ENCODE measurements at regions not wholly inside any gene's neighbourhood (a gene's known extent, or its start where the extent isn't known, plus 50 kb on each side); places are given as distances from the start of the nearest gene placed in this dataset.

DNA sequence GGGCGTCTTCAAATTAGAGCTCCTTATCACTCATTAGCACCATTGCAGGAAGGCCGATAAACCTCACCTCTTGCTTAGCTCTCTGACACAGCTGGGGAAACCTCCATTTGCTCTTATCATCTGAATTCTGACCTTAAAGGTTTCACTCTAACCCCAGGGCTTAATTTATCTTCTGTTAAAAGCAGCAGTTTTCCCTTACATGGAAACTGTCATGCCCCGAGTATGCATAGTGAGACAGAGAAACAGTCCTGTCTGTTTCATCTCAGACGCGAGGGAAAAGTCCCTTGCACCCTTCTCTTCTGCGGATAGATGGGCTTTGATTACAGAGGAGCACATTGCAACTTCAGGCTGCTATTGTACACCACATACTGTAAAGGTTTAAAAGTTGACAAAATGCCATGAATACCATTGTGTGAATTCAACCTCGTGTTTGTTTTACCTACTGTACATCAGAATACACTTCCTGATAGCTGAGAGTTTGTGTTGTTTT is 191.5 kb upstream of the BMP2 start:
- H3K4me3 Mint-ChIP-seq: no peak overlapping the region
- no peak for DNase-seq (ENCODE audit: low spot score)
- no peaks in the 10 kb centered on the region for H3K4me1 Mint-ChIP-seq (ENCODE audit: low read depth)
- no peaks in the 10 kb centered on the region for H3K9me3 Mint-ChIP-seq
- no peak overlapping the region for H3K27ac Mint-ChIP-seq
- H3K27me3 Mint-ChIP-seq (ENCODE audit: low read depth): no peaks in the 10 kb centered on the region
- H3K36me3 Mint-ChIP-seq (ENCODE audit: low read depth): no peaks in the 10 kb centered on the region

DNA sequence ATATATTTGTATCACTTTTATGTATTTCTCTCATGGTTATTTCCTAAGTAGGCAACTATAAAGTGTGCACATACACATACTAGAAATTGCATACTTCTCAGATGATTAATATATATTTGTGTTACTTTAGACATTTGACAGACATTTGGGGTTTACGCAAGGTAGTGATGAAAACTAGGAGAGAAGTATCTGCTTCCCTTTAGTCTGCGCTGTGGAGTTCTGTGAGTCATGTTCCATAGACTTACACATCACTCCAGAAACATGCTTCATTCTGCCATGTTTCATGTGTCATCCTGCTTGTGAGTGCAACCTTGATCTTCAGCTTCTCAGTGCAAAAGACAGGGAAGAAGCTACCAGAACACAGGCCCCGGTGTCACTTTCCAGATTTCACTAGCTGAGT is 200.7 kb upstream of the BMP2 start:
- Mint-ChIP-seq H3K4me1 (ENCODE audit: low read depth) (no peaks in the 10 kb centered on the region), H3K9me3 (peaks cover 4% of the 10 kb centered on the region), H3K27me3 (ENCODE audit: low read depth) (no peaks in the 10 kb centered on the region), H3K4me3 (no peak overlapping the region), H3K36me3 (ENCODE audit: low read depth) (no peaks in the 10 kb centered on the region), H3K27ac (no peak overlapping the region)
- DNase-seq (ENCODE audit: low spot score): no peak

GRCh38 chr20:6562111-6562510 is 205.4 kb upstream of the BMP2 start:
- no peaks in the 10 kb centered on the region for H3K27me3 Mint-ChIP-seq (ENCODE audit: low read depth)
- no peaks in the 10 kb centered on the region for H3K4me1 Mint-ChIP-seq (ENCODE audit: low read depth)
- DNase-seq (ENCODE audit: low spot score): no peak
- no peak overlapping the region for H3K27ac Mint-ChIP-seq
- peaks cover 9% of the 10 kb centered on the region for H3K9me3 Mint-ChIP-seq
- no peak overlapping the region for H3K4me3 Mint-ChIP-seq
- no peaks in the 10 kb centered on the region for H3K36me3 Mint-ChIP-seq (ENCODE audit: low read depth)

- Mint-ChIP-seq H3K4me1 (ENCODE audit: low read depth) (no peaks in the 10 kb centered on the region), H3K27me3 (ENCODE audit: low read depth) (no peaks in the 10 kb centered on the region), H3K27ac (no peak overlapping the region), H3K9me3 (peaks cover 8% of the 10 kb centered on the region), H3K4me3 (no peak overlapping the region), H3K36me3 (ENCODE audit: low read depth) (no peaks in the 10 kb centered on the region)
- no peak for DNase-seq (ENCODE audit: low spot score)
Observed at GRCh38 chr20:6560978-6561377, 206.5 kb upstream of the BMP2 start.

GRCh38 chr20:6559791-6560190 is 207.7 kb upstream of the BMP2 start:
- DNase-seq (ENCODE audit: low spot score): no peak
- Mint-ChIP-seq H3K27ac (no peak overlapping the region), H3K36me3 (ENCODE audit: low read depth) (no peaks in the 10 kb centered on the region), H3K4me1 (ENCODE audit: low read depth) (no peaks in the 10 kb centered on the region), H3K9me3 (peaks cover 5% of the 10 kb centered on the region), H3K27me3 (ENCODE audit: low read depth) (no peaks in the 10 kb centered on the region), H3K4me3 (no peak overlapping the region)

DNA sequence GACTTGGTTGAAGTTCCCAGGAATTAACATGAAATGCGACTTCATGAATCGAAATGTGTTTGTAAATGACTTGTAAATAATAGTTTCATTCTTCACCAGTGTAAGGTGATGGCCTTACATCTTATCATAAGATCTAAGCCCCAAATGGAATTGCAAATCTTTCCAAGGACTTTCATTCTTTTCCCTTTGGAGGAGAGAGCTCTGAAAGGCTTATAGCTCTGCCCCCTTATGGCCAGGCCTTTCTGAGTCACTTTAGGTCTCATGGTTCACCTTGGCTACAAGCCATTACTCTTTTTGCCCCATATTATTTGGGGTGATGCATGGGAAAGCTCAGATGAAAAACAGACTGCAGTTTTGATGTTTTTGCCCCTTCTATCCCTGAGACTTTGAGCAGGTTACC is 209.1 kb upstream of the BMP2 start:
- DNase-seq (ENCODE audit: low spot score): no peak
- H3K4me1 Mint-ChIP-seq (ENCODE audit: low read depth): no peaks in the 10 kb centered on the region
- no peaks in the 10 kb centered on the region for H3K36me3 Mint-ChIP-seq (ENCODE audit: low read depth)
- peaks cover 5% of the 10 kb centered on the region for H3K9me3 Mint-ChIP-seq
- no peak overlapping the region for H3K4me3 Mint-ChIP-seq
- no peaks in the 10 kb centered on the region for H3K27me3 Mint-ChIP-seq (ENCODE audit: low read depth)
- H3K27ac Mint-ChIP-seq: no peak overlapping the region

DNA sequence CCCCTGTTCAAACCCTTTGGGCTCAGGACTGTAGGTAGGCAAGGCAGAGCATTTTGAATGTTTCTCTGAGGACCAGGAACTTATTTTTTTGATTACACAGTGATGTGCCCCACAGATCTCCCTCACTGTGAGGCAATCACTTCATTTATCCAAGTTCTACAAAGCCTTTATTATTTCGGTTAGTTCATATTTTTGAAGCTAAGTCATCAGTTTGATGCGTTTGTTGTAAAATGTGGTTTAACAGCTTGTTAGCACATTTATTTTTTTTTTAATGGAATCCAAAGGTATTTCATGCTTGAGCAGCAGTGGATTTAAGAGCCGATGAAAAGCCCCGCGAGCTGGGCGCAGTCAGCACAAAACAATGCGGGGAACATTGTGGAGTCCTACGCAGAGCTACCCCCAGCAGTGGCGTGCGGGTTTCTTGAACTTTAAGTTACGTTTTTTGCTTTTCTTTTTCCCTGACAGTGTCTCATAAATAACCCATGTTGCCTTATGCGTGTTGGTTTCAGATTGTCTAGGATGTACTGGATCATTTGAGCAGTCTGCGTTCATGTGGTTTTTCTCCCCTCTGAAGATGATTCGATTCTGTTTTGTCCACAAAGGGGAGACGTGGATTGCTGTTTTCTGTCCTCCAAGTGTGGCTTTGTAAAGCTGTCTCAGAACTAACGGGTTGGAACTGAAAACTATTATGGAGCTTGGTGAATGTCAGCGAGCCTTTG is 233.6 kb upstream of the BMP2 start:
- Mint-ChIP-seq H3K27me3 (ENCODE audit: low read depth) (no peaks in the 10 kb centered on the region), H3K4me3 (no peak overlapping the region), H3K27ac (no peak overlapping the region), H3K36me3 (ENCODE audit: low read depth) (no peaks in the 10 kb centered on the region), H3K9me3 (peaks cover 9% of the 10 kb centered on the region), H3K4me1 (ENCODE audit: low read depth) (no peaks in the 10 kb centered on the region)
- DNase-seq (ENCODE audit: low spot score): no peak

- Mint-ChIP-seq H3K9me3 (peaks cover 9% of the 10 kb centered on the region), H3K27ac (no peak overlapping the region), H3K27me3 (ENCODE audit: low read depth) (no peaks in the 10 kb centered on the region), H3K36me3 (ENCODE audit: low read depth) (no peaks in the 10 kb centered on the region), H3K4me3 (no peak overlapping the region), H3K4me1 (ENCODE audit: low read depth) (no peaks in the 10 kb centered on the region)
- no peak for DNase-seq (ENCODE audit: low spot score)
Observed at GRCh38 chr20:6533351-6533750, 234.1 kb upstream of the BMP2 start.

- no peaks in the 10 kb centered on the region for H3K27me3 Mint-ChIP-seq (ENCODE audit: low read depth)
- no peaks in the 10 kb centered on the region for H3K36me3 Mint-ChIP-seq (ENCODE audit: low read depth)
- no peaks in the 10 kb centered on the region for H3K4me1 Mint-ChIP-seq (ENCODE audit: low read depth)
- DNase-seq (ENCODE audit: low spot score): no peak
- H3K27ac Mint-ChIP-seq: no peak overlapping the region
- no peak overlapping the region for H3K4me3 Mint-ChIP-seq
- peaks cover 5% of the 10 kb centered on the region for H3K9me3 Mint-ChIP-seq
Observed at GRCh38 chr20:6530779-6531315, 236.6 kb upstream of the BMP2 start.

DNA sequence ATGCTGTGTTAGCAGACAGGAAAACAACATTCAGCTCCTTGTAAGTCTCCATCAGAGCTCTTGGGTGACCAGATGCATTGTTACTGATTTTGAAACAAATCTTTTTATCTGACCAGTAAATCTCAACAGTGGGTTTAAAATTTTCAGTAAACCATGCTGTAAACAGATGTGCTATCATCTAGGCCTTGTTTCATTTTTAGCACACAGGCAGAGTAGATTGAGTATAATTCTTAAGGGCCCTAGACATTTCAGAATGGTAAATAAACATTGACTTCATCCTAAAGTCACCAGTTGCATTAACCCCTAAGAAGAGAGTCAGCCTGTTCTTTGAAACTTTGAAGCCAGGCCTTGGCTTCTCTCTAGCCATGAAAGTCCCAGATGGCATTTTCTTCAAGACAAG is 237.2 kb upstream of the BMP2 start:
- no peak overlapping the region for H3K27ac Mint-ChIP-seq
- H3K36me3 Mint-ChIP-seq (ENCODE audit: low read depth): no peaks in the 10 kb centered on the region
- H3K4me1 Mint-ChIP-seq (ENCODE audit: low read depth): no peaks in the 10 kb centered on the region
- peaks cover 7% of the 10 kb centered on the region for H3K9me3 Mint-ChIP-seq
- no peaks in the 10 kb centered on the region for H3K27me3 Mint-ChIP-seq (ENCODE audit: low read depth)
- no peak for DNase-seq (ENCODE audit: low spot score)
- no peak overlapping the region for H3K4me3 Mint-ChIP-seq

DNA sequence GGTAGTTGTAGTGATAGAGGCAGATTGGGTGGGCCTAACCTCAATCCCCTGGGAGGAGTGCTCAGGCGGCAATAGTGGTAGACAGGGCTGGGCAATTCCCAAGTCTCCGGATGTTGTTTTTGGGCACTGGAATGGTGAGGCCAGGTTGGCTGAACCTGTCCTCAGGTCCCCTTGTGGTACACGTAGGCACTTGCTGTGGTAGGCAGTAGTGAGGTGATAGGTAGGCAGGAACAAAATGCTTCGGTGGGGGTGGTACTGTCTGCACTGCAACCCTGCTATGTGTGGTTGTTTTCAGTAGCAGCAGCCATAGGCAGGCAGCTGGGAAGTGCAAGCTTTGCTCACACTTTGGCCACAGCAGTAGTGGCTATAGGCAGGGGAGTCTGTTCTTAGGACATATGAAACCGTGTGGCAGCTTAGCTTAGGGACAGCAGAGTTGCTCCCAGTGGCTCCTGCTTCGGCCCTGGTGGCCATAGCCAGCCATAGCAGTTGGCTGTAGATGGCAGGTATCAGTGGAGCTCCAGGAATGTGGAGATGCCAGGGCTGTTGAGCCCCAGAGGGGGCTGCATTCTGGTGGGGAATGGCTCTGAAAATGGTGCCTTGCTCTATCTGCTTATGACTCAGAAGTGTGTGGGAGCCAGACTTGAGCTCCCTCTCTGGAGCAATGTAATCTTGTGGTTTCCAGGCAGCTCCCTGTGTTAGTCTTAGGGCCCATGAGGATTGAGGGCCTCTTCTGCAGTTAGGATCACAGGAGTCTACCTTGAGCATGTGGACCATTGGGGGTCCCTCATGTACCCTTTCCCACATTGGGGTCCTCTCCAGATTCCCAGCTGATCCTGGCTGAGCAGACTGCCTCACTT is 241.8 kb upstream of the BMP2 start:
- no peak for DNase-seq (ENCODE audit: low spot score)
- H3K4me3 Mint-ChIP-seq: no peak overlapping the region
- no peak overlapping the region for H3K27ac Mint-ChIP-seq
- H3K36me3 Mint-ChIP-seq (ENCODE audit: low read depth): no peaks in the 10 kb centered on the region
- H3K9me3 Mint-ChIP-seq: peaks cover 34% of the 10 kb centered on the region
- H3K4me1 Mint-ChIP-seq (ENCODE audit: low read depth): no peaks in the 10 kb centered on the region
- H3K27me3 Mint-ChIP-seq (ENCODE audit: low read depth): no peaks in the 10 kb centered on the region

GRCh38 chr20:6524305-6524704 is 243.2 kb upstream of the BMP2 start:
- H3K4me3 Mint-ChIP-seq: no peak overlapping the region
- H3K36me3 Mint-ChIP-seq (ENCODE audit: low read depth): no peaks in the 10 kb centered on the region
- H3K4me1 Mint-ChIP-seq (ENCODE audit: low read depth): no peaks in the 10 kb centered on the region
- no peak for DNase-seq (ENCODE audit: low spot score)
- H3K9me3 Mint-ChIP-seq: peaks cover 36% of the 10 kb centered on the region
- H3K27ac Mint-ChIP-seq: no peak overlapping the region
- H3K27me3 Mint-ChIP-seq (ENCODE audit: low read depth): no peaks in the 10 kb centered on the region

- H3K9me3 Mint-ChIP-seq: peaks cover 32% of the 10 kb centered on the region
- no peaks in the 10 kb centered on the region for H3K36me3 Mint-ChIP-seq (ENCODE audit: low read depth)
- H3K27me3 Mint-ChIP-seq (ENCODE audit: low read depth): no peaks in the 10 kb centered on the region
- no peak for DNase-seq (ENCODE audit: low spot score)
- H3K4me1 Mint-ChIP-seq (ENCODE audit: low read depth): no peaks in the 10 kb centered on the region
- H3K27ac Mint-ChIP-seq: no peak overlapping the region
- no peak overlapping the region for H3K4me3 Mint-ChIP-seq
Observed at GRCh38 chr20:6519556-6519955, 247.9 kb upstream of the BMP2 start.

DNA sequence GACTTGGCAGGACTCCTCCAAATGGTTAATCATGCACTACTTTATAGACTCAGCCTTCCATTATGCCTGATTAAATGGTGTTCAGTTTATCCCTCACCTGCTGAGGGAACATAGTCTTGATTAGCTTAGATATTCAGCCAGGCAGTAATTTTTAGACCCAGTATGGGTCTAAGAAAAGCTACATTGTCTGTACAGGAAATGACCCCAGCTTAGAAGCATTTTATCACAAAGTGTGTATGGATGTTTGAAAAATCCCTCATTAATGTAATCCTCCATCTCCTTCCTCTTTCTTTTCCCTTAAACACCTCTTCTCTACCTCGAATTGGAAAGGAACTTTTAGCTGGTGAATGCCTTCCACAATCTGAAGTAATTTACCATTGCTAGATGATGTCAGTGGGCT is 252.2 kb upstream of the BMP2 start:
- no peaks in the 10 kb centered on the region for H3K4me1 Mint-ChIP-seq (ENCODE audit: low read depth)
- no peaks in the 10 kb centered on the region for H3K27me3 Mint-ChIP-seq (ENCODE audit: low read depth)
- H3K9me3 Mint-ChIP-seq: peaks cover 12% of the 10 kb centered on the region
- no peaks in the 10 kb centered on the region for H3K36me3 Mint-ChIP-seq (ENCODE audit: low read depth)
- no peak overlapping the region for H3K4me3 Mint-ChIP-seq
- no peak for DNase-seq (ENCODE audit: low spot score)
- H3K27ac Mint-ChIP-seq: no peak overlapping the region
